ENCODE measurements at regions not wholly inside any gene's neighbourhood (a gene's known extent, or its start where the extent isn't known, plus 50 kb on each side); places are given as distances from the start of the nearest gene placed in this dataset.

- TF ChIP-seq CTCF (IDR thresholded peaks at IDR 0.05) (no peak), POLR2A (IDR thresholded peaks at IDR 0.05) (no peak)
Measured at GRCh38 chr5:6274846-6275543, 103.4 kb downstream of the MED10 start.

Measured in heart left ventricle (tissue), 13 donors.